OCI-LY3 (cell line): ENCODE measurements at regions not wholly inside any gene's neighbourhood (a gene's known extent, or its start where the extent isn't known, plus 50 kb on each side); places are given as distances from the start of the nearest gene placed in this dataset.
A peak's percentile ranks its signal among the peaks of the same experiment; 100 is the strongest.

Experiments used
- H2AFZ ChIP-seq: fragments of 200-600, 300-600 bp; shearing (Covaris generic); 2 replicates; pipeline ENCODE4 v1.6.0; 2014; ENCODE audit warnings: antibody characterized with exemption, low read depth, low read length
- H3K27ac ChIP-seq: fragments of 200-600, 300-600 bp; sonication (generic); 2 replicates; pipeline ENCODE4 v1.5.1; 2014; ENCODE audit warnings: mild to moderate bottlenecking, low read length, moderate library complexity, mixed read lengths
- H3K27me3 ChIP-seq: fragments of 200-600, 300-600 bp; sonication (generic); 2 replicates; pipeline ENCODE4 v1.6.1; 2014; ENCODE audit warnings: low read depth, low read length, mixed read lengths
- H3K36me3 ChIP-seq: fragments of 200-600, 300-600 bp; sonication (generic); replicated peaks from 2 replicates; pipeline ENCODE3; 2014; ENCODE audit warnings: low read depth, low read length, mixed read lengths
- H3K4me1 ChIP-seq: fragments of 300-600, 200-600 bp; sonication (generic); 2 replicates; pipeline ENCODE4 v1.6.1; 2014; ENCODE audit warnings: low read length, mixed read lengths
- H3K4me2 ChIP-seq: fragments of 200-600, 300-600 bp; sonication (generic); 2 replicates; pipeline ENCODE4 v1.6.1; 2014; ENCODE audit warnings: low read length, mixed read lengths
- H3K4me3 ChIP-seq: fragments of 300-600, 200-600 bp; sonication (generic); 2 replicates; pipeline ENCODE4 v1.5.1; 2014; ENCODE audit warnings: antibody characterized with exemption, mild to moderate bottlenecking, low read length, moderate library complexity
- H3K79me2 ChIP-seq: fragments of 300-600, 200-600 bp; shearing (Covaris generic); 2 replicates; pipeline ENCODE4 v1.6.1; 2014; ENCODE audit warnings: mild to moderate bottlenecking, low read length, mixed read lengths
- H3K9ac ChIP-seq: fragments of 300-600, 200-600 bp; shearing (Covaris generic); 2 replicates; pipeline ENCODE4 v1.6.0; 2014; ENCODE audit warnings: mild to moderate bottlenecking, low read length, moderate library complexity
- H3K9me3 ChIP-seq: fragments of 200-600, 300-600 bp; shearing (Covaris generic); 2 replicates; pipeline ENCODE4 v1.6.1; 2014; ENCODE audit warnings: low read length, mixed read lengths; ENCODE audit not compliant: insufficient read depth
- H4K20me1 ChIP-seq: fragments of 200-600, 300-600 bp; sonication (generic); 2 replicates; pipeline ENCODE4 v1.6.1; 2016; ENCODE audit warnings: low read length, mixed read lengths; ENCODE audit not compliant: insufficient read depth
- CTCF ChIP-seq: fragments of 200-600, 300-600 bp; sonication (generic); IDR thresholded peaks from 2 replicates; pipeline ENCODE4 v1.5.1; 2014; ENCODE audit warnings: antibody characterized with exemption, low read length, low read depth
- EZH2phosphoT487 ChIP-seq: fragments of 200-600 bp; shearing (Covaris generic); IDR thresholded peaks from 2 replicates; pipeline ENCODE4 v1.6.1; 2018; ENCODE audit warnings: antibody characterized with exemption, mixed run types, low read depth

GRCh38 chr12:125360540-125360939 lies 295.3 kb downstream of the AACS start:
- TF ChIP-seq EZH2phosphoT487 (no peak), CTCF (no peak)
- no peaks in the 10 kb centered on the region for H4K20me1 ChIP-seq
- H3K36me3 ChIP-seq, result no peaks in the 10 kb centered on the region
- H3K9me3 ChIP-seq, result no peaks in the 10 kb centered on the region
- no peak overlapping the region for H3K27ac ChIP-seq
- peaks cover 7% of the 10 kb centered on the region; the same call in 1 of the 2 replicates for H3K4me1 ChIP-seq
- no peak overlapping the region for H3K4me3 ChIP-seq
- H2AFZ ChIP-seq, result no peak overlapping the region
- no peaks in the 10 kb centered on the region for H3K27me3 ChIP-seq
- H3K79me2 ChIP-seq, result no peaks in the 10 kb centered on the region
- H3K9ac ChIP-seq, result no peak overlapping the region
- H3K4me2 ChIP-seq, result no peak overlapping the region

GRCh38 chr12:125371033-125371432 lies 305.8 kb downstream of the AACS start:
- no peak overlapping the region for H3K9ac ChIP-seq
- H3K79me2 ChIP-seq, result no peaks in the 10 kb centered on the region
- 0 out of 2 replicates have a peak overlapping the region, but pooled peaks have one; percentile 1 for H3K27ac ChIP-seq
- peaks cover 19% of the 10 kb centered on the region for H3K4me1 ChIP-seq
- no peak overlapping the region for H3K4me2 ChIP-seq
- H4K20me1 ChIP-seq, result no peaks in the 10 kb centered on the region
- H3K4me3 ChIP-seq, result no peak overlapping the region
- peaks cover 5% of the 10 kb centered on the region; the same call in 1 of the 2 replicates for H3K9me3 ChIP-seq
- TF ChIP-seq EZH2phosphoT487 (no peak), CTCF (no peak)
- peaks cover 4% of the 10 kb centered on the region; the same call in 1 of the 2 replicates for H3K27me3 ChIP-seq
- no peaks in the 10 kb centered on the region for H3K36me3 ChIP-seq
- H2AFZ ChIP-seq, result no peak overlapping the region; the same call in 1 of the 2 replicates

- H3K79me2 ChIP-seq, result no peaks in the 10 kb centered on the region
- no peak overlapping the region for H3K4me3 ChIP-seq
- H4K20me1 ChIP-seq, result no peaks in the 10 kb centered on the region
- no peaks in the 10 kb centered on the region for H3K36me3 ChIP-seq
- H3K4me1 ChIP-seq, result peaks cover 19% of the 10 kb centered on the region
- no peak overlapping the region for H3K27ac ChIP-seq
- peak overlapping the region; percentile 30; the same call in 1 of the 2 replicates for H2AFZ ChIP-seq
- H3K27me3 ChIP-seq, result peaks cover 4% of the 10 kb centered on the region; the same call in 1 of the 2 replicates
- H3K9ac ChIP-seq, result no peak overlapping the region
- peaks cover 5% of the 10 kb centered on the region; the same call in 1 of the 2 replicates for H3K9me3 ChIP-seq
- peak overlapping the region; percentile 46 for H3K4me2 ChIP-seq
- TF ChIP-seq EZH2phosphoT487 (no peak), CTCF (no peak)
Observed at GRCh38 chr12:125372085-125372484, 306.9 kb downstream of the AACS start.

- Histone ChIP-seq H4K20me1 (no peaks in the 10 kb centered on the region), H3K4me1 (peaks cover 19% of the 10 kb centered on the region), H3K4me3 (no peak overlapping the region), H3K79me2 (no peaks in the 10 kb centered on the region), H3K4me2 (no peak overlapping the region), H2AFZ (no peak overlapping the region), H3K9ac (no peak overlapping the region), H3K36me3 (no peaks in the 10 kb centered on the region), H3K27me3 (peaks cover 4% of the 10 kb centered on the region; the same call in 1 of the 2 replicates), H3K9me3 (peaks cover 2% of the 10 kb centered on the region; the same call in 1 of the 2 replicates), H3K27ac (no peak overlapping the region)
- no peak for TF ChIP-seq CTCF
- no peak for TF ChIP-seq EZH2phosphoT487
Observed at GRCh38 chr12:125373375-125373774, 308.1 kb downstream of the AACS start.
